K562 (cell line): ENCODE measurements at regions not wholly inside any gene's neighbourhood (a gene's known extent, or its start where the extent isn't known, plus 50 kb on each side); places are given as distances from the start of the nearest gene placed in this dataset.

Source experiments
- ARNT ChIP-seq, 2 experiments: fragments of 450-650 bp; IDR thresholded peaks; 2 replicates each; pipeline ENCODE4 v1.6.1; 2016; ENCODE audit warnings: mild to moderate bottlenecking in 1 of 2
- TF ChIP-seq, protein P1 (sequence below): fragments of 250-450 bp; sonication (Bioruptor Pico); IDR thresholded peaks from 2 replicates; pipeline ENCODE4 v1.4.0; 2020
- TF ChIP-seq, protein P2 (sequence below): fragments of 250-450 bp; sonication (Bioruptor Pico); IDR thresholded peaks from 2 replicates; pipeline ENCODE4 v1.5.0; 2021; ENCODE audit warnings: mild to moderate bottlenecking, borderline replicate concordance

DNA sequence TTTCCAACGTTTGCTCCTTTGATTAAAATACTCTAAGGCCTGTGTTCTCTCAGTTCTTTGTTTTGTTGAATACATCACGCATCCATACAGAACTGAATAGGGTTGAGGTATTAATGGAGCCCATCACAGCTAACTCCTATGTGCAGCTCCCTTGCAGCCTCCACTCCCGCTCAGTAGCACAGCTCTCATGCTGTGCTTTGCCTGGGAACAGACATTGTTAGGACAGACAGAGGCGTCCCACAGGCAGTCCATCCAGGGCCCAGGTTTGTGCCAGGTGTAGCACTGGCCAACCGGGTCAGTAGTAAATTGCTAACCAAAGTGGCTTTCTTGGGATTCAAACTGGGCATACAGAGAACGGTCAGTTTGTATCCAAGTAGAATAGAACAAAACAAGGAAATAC lies 644.7 kb upstream of the NRP1 start:
- TF ChIP-seq ARNT (IDR thresholded peaks at IDR 0.05) = no peak
- TF ChIP-seq, protein P1, sequence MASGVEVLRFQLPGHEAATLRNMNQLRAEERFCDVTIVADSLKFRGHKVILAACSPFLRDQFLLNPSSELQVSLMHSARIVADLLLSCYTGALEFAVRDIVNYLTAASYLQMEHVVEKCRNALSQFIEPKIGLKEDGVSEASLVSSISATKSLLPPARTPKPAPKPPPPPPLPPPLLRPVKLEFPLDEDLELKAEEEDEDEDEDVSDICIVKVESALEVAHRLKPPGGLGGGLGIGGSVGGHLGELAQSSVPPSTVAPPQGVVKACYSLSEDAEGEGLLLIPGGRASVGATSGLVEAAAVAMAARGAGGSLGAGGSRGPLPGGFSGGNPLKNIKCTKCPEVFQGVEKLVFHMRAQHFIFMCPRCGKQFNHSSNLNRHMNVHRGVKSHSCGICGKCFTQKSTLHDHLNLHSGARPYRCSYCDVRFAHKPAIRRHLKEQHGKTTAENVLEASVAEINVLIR (CRISPR knock-in tag) = no peak
- TF ChIP-seq, protein P2, sequence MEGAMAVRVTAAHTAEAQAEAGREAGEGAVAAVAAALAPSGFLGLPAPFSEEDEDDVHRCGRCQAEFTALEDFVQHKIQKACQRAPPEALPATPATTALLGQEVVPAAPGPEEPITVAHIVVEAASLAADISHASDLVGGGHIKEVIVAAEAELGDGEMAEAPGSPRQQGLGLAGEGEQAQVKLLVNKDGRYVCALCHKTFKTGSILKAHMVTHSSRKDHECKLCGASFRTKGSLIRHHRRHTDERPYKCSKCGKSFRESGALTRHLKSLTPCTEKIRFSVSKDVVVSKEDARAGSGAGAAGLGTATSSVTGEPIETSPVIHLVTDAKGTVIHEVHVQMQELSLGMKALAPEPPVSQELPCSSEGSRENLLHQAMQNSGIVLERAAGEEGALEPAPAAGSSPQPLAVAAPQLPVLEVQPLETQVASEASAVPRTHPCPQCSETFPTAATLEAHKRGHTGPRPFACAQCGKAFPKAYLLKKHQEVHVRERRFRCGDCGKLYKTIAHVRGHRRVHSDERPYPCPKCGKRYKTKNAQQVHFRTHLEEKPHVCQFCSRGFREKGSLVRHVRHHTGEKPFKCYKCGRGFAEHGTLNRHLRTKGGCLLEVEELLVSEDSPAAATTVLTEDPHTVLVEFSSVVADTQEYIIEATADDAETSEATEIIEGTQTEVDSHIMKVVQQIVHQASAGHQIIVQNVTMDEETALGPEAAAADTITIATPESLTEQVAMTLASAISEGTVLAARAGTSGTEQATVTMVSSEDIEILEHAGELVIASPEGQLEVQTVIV = no peak
